ENCODE measurements at regions not wholly inside any gene's neighbourhood (a gene's known extent, or its start where the extent isn't known, plus 50 kb on each side); places are given as distances from the start of the nearest gene placed in this dataset.

GRCh38 chr12:100720016-100720654 lies 74.4 kb upstream of the ANO4 start:
- peaks cover 18% of the 10 kb centered on the region for H3K4me1 ChIP-seq (ENCODE audit: low read length)
- no peaks in the 10 kb centered on the region for H3K36me3 ChIP-seq (replicated peaks; ENCODE audit: insufficient read depth, low read length)
- no peak overlapping the region for H2AFZ ChIP-seq (ENCODE audit: low read length)
- TF ChIP-seq CTCF (IDR thresholded peaks at IDR 0.05; ENCODE audit: low read length) (no peak), EZH2 (optimal IDR thresholded peaks at IDR 0.05; ENCODE audit: low read depth, low read length) (no peak), EZH2phosphoT487 (IDR thresholded peaks at IDR 0.05; ENCODE audit: low read length) (no peak)
- no peaks in the 10 kb centered on the region; the same call in 1 of the 2 replicates for H3F3A ChIP-seq (ENCODE audit: insufficient read depth, low read length)
- no peak overlapping the region for H3K27ac ChIP-seq (ENCODE audit: low read length)
- no peaks in the 10 kb centered on the region for H3K79me2 ChIP-seq (ENCODE audit: low read length)
- no peaks in the 10 kb centered on the region for H4K20me1 ChIP-seq (ENCODE audit: insufficient read depth, low read length)
- H3K4me3 ChIP-seq (ENCODE audit: low read length), result no peak overlapping the region
- H3K9me3 ChIP-seq (replicated peaks; ENCODE audit: insufficient read depth, low read length), result no peaks in the 10 kb centered on the region
- H3K9me2 ChIP-seq (replicated peaks; ENCODE audit: insufficient read depth, low read length), result no peaks in the 10 kb centered on the region
- no peak overlapping the region for H3K9ac ChIP-seq (ENCODE audit: low read length)
- peak overlapping the region; percentile 34 for H3K4me2 ChIP-seq (ENCODE audit: low read depth, low read length)
- H3K27me3 ChIP-seq (replicated peaks; ENCODE audit: insufficient read depth, low read length), result peaks cover 4% of the 10 kb centered on the region; the same call in 1 of the 2 replicates
- peak; percentile 60 for DNase-seq

- Histone ChIP-seq H3K4me2 (ENCODE audit: low read depth, low read length) (no peak overlapping the region), H3K79me2 (ENCODE audit: low read length) (no peaks in the 10 kb centered on the region), H3K4me3 (ENCODE audit: low read length) (no peak overlapping the region), H3K27me3 (replicated peaks; ENCODE audit: insufficient read depth, low read length) (peaks cover 4% of the 10 kb centered on the region; the same call in 1 of the 2 replicates), H3K9me3 (replicated peaks; ENCODE audit: insufficient read depth, low read length) (no peaks in the 10 kb centered on the region), H3K9ac (ENCODE audit: low read length) (no peak overlapping the region), H4K20me1 (ENCODE audit: insufficient read depth, low read length) (no peaks in the 10 kb centered on the region), H3F3A (ENCODE audit: insufficient read depth, low read length) (no peaks in the 10 kb centered on the region; the same call in 1 of the 2 replicates), H3K4me1 (ENCODE audit: low read length) (peaks cover 18% of the 10 kb centered on the region), H3K27ac (ENCODE audit: low read length) (no peak overlapping the region), H2AFZ (ENCODE audit: low read length) (no peak overlapping the region), H3K36me3 (replicated peaks; ENCODE audit: insufficient read depth, low read length) (no peaks in the 10 kb centered on the region), H3K9me2 (replicated peaks; ENCODE audit: insufficient read depth, low read length) (no peaks in the 10 kb centered on the region)
- no peak for TF ChIP-seq EZH2phosphoT487 (IDR thresholded peaks at IDR 0.05; ENCODE audit: low read length)
- TF ChIP-seq CTCF (IDR thresholded peaks at IDR 0.05; ENCODE audit: low read length), result no peak
- no peak for TF ChIP-seq EZH2 (optimal IDR thresholded peaks at IDR 0.05; ENCODE audit: low read depth, low read length)
- no peak for DNase-seq
These were observed 73.4 kb upstream of the ANO4 start for GRCh38 chr12:100721169-100721568.

GRCh38 chr12:100724071-100724470 lies 70.5 kb upstream of the ANO4 start:
- H4K20me1 ChIP-seq (ENCODE audit: insufficient read depth, low read length), result no peaks in the 10 kb centered on the region
- H3F3A ChIP-seq (ENCODE audit: insufficient read depth, low read length), result no peaks in the 10 kb centered on the region; the same call in 1 of the 2 replicates
- H3K27me3 ChIP-seq (replicated peaks; ENCODE audit: insufficient read depth, low read length), result peaks cover under 1% of the 10 kb centered on the region; the same call in 1 of the 2 replicates
- TF ChIP-seq EZH2 (optimal IDR thresholded peaks at IDR 0.05; ENCODE audit: low read depth, low read length) (no peak), EZH2phosphoT487 (IDR thresholded peaks at IDR 0.05; ENCODE audit: low read length) (no peak)
- peaks cover 18% of the 10 kb centered on the region for H3K4me1 ChIP-seq (ENCODE audit: low read length)
- H2AFZ ChIP-seq (ENCODE audit: low read length), result no peak overlapping the region
- H3K79me2 ChIP-seq (ENCODE audit: low read length), result no peaks in the 10 kb centered on the region
- DNase-seq, result no peak
- H3K36me3 ChIP-seq (replicated peaks; ENCODE audit: insufficient read depth, low read length), result no peaks in the 10 kb centered on the region
- H3K4me3 ChIP-seq (ENCODE audit: low read length), result no peak overlapping the region
- H3K9me3 ChIP-seq (replicated peaks; ENCODE audit: insufficient read depth, low read length), result no peaks in the 10 kb centered on the region
- H3K9ac ChIP-seq (ENCODE audit: low read length), result no peak overlapping the region
- H3K9me2 ChIP-seq (replicated peaks; ENCODE audit: insufficient read depth, low read length), result no peaks in the 10 kb centered on the region
- no peak overlapping the region for H3K27ac ChIP-seq (ENCODE audit: low read length)
- H3K4me2 ChIP-seq (ENCODE audit: low read depth, low read length), result no peak overlapping the region
